ENCODE measurements at regions not wholly inside any gene's neighbourhood (a gene's known extent, or its start where the extent isn't known, plus 50 kb on each side); places are given as distances from the start of the nearest gene placed in this dataset.

- no peak overlapping the region for H3K4me3 ChIP-seq (ENCODE audit: low read depth in 1 of 2, low read length in 2 of 2)
- H3K4me1 ChIP-seq (ENCODE audit: control insufficient read depth in 1 of 2, insufficient read depth in 2 of 2, low read length in 2 of 2), result peaks cover 0 to 4% of the 10 kb centered on the region in 2 donors
- no peaks in the 10 kb centered on the region for H3K9me3 ChIP-seq (ENCODE audit: control insufficient read depth in 1 of 2, low read length in 2 of 2)
- H3K27ac ChIP-seq (ENCODE audit: low read length), result no peak overlapping the region
- H3K36me3 ChIP-seq (ENCODE audit: control insufficient read depth in 1 of 2, insufficient read depth in 2 of 2, low read length in 2 of 2), result no peaks in the 10 kb centered on the region
- H3K27me3 ChIP-seq (ENCODE audit: low read depth, low read length), result no peaks in the 10 kb centered on the region
These were observed 357.8 kb upstream of the TBL1XR1 start for GRCh38 chr3:177554895-177555759.

DNA sequence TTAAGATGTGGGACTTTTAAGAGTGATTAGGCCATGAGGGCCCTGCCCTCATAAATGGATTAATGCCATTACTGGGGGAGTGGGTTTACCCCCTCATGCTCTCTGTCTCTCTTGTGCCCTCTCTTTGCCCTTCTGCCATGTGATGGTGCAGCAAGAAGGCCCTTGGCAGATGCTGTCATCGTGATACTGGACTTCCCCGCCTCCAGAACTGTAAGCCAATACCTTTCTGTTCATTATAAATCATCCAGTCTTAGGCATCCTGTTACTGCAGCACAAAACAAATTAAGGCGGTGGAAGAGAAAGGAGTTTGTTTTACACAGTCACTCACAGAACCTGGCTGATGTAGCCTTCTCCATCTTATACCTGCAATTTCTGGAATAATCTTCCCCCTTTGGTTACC is 360.3 kb upstream of the TBL1XR1 start:
- Histone ChIP-seq H3K4me1 (ENCODE audit: control insufficient read depth in 1 of 2, insufficient read depth in 2 of 2, low read length in 2 of 2) (peaks cover 0 to 4% of the 10 kb centered on the region in 2 donors), H3K27me3 (ENCODE audit: low read depth, low read length) (no peaks in the 10 kb centered on the region), H3K36me3 (ENCODE audit: control insufficient read depth in 1 of 2, insufficient read depth in 2 of 2, low read length in 2 of 2) (no peaks in the 10 kb centered on the region), H3K9me3 (ENCODE audit: control insufficient read depth in 1 of 2, low read length in 2 of 2) (no peaks in the 10 kb centered on the region), H3K27ac (ENCODE audit: low read length) (no peak overlapping the region), H3K4me3 (ENCODE audit: low read depth in 1 of 2, low read length in 2 of 2) (no peak overlapping the region)

- no peaks in the 10 kb centered on the region for H3K36me3 ChIP-seq (ENCODE audit: control insufficient read depth in 1 of 2, insufficient read depth in 2 of 2, low read length in 2 of 2)
- H3K27ac ChIP-seq (ENCODE audit: low read length), result no peak overlapping the region
- H3K27me3 ChIP-seq (ENCODE audit: low read depth, low read length), result no peaks in the 10 kb centered on the region
- no peak overlapping the region for H3K4me3 ChIP-seq (ENCODE audit: low read depth in 1 of 2, low read length in 2 of 2)
- H3K4me1 ChIP-seq (ENCODE audit: control insufficient read depth in 1 of 2, insufficient read depth in 2 of 2, low read length in 2 of 2), result no peaks in the 10 kb centered on the region
- H3K9me3 ChIP-seq (ENCODE audit: control insufficient read depth in 1 of 2, low read length in 2 of 2), result no peaks in the 10 kb centered on the region
These were observed 364.1 kb upstream of the TBL1XR1 start for GRCh38 chr3:177561365-177561764.

DNA sequence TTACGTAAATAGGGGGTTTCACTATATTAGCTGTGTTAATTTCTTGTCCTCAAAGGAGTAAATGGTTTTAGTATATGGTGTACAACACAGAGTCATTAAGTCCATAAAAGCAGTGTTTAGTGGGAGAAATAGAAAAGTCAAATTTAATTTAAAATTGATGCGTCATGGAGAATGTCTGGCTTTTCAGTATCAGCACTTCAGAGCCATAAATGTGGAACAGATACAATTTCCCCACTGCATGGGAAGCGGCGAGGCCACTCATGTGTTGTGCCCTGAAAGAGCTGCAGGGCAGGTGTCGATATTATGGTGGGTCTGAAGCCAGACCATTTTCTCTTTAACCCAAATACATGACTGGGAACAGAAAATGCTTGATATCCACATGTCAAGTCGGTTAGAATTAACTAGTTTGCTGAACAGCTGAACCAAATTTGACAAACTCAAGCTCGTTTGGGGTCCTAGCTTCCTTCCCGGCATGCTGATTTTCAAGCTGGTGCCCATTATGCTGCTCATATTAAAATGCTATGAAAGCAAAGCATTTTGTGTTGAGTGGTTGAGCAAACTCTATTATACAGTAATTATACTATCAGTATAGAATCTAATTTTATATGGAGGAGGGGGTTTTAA is 364.6 kb upstream of the TBL1XR1 start:
- no peak overlapping the region for H3K4me3 ChIP-seq (ENCODE audit: low read depth in 1 of 2, low read length in 2 of 2)
- no peaks in the 10 kb centered on the region for H3K36me3 ChIP-seq (ENCODE audit: control insufficient read depth in 1 of 2, insufficient read depth in 2 of 2, low read length in 2 of 2)
- H3K4me1 ChIP-seq (ENCODE audit: control insufficient read depth in 1 of 2, insufficient read depth in 2 of 2, low read length in 2 of 2), result no peaks in the 10 kb centered on the region
- H3K27ac ChIP-seq (ENCODE audit: low read length), result no peak overlapping the region
- H3K9me3 ChIP-seq (ENCODE audit: control insufficient read depth in 1 of 2, low read length in 2 of 2), result no peaks in the 10 kb centered on the region
- H3K27me3 ChIP-seq (ENCODE audit: low read depth, low read length), result no peaks in the 10 kb centered on the region

- Histone ChIP-seq H3K4me3 (ENCODE audit: low read depth in 1 of 2, low read length in 2 of 2) (no peak overlapping the region), H3K27ac (ENCODE audit: low read length) (no peak overlapping the region), H3K9me3 (ENCODE audit: control insufficient read depth in 1 of 2, low read length in 2 of 2) (no peaks in the 10 kb centered on the region), H3K27me3 (ENCODE audit: low read depth, low read length) (no peaks in the 10 kb centered on the region), H3K4me1 (ENCODE audit: control insufficient read depth in 1 of 2, insufficient read depth in 2 of 2, low read length in 2 of 2) (no peaks in the 10 kb centered on the region), H3K36me3 (ENCODE audit: control insufficient read depth in 1 of 2, insufficient read depth in 2 of 2, low read length in 2 of 2) (no peaks in the 10 kb centered on the region)
These were observed 366.0 kb upstream of the TBL1XR1 start for GRCh38 chr3:177563243-177563780.

DNA sequence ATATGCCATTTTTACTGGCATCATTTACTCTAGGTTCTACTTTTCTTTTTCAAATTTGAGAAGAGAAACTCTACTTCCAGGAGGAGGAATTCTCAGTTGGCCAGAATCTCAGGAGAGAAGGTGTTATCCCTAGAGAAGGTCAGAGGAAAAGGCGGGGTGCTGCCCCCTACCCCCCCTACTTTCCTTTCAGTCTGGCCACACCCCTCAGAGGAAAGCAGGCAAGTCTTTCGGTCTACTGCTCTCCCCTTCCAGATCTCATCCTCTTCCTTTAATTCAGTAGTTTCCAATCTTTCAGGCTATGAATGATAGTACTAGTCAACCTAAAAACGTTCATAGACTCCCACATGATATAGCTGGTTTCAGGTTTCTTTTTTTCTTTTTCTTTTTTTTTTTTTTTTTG is 366.5 kb upstream of the TBL1XR1 start:
- Histone ChIP-seq H3K36me3 (ENCODE audit: control insufficient read depth in 1 of 2, insufficient read depth in 2 of 2, low read length in 2 of 2) (no peaks in the 10 kb centered on the region), H3K27ac (ENCODE audit: low read length) (no peak overlapping the region), H3K4me1 (ENCODE audit: control insufficient read depth in 1 of 2, insufficient read depth in 2 of 2, low read length in 2 of 2) (no peaks in the 10 kb centered on the region), H3K27me3 (ENCODE audit: low read depth, low read length) (no peaks in the 10 kb centered on the region), H3K4me3 (ENCODE audit: low read depth in 1 of 2, low read length in 2 of 2) (no peak overlapping the region), H3K9me3 (ENCODE audit: control insufficient read depth in 1 of 2, low read length in 2 of 2) (no peaks in the 10 kb centered on the region)

GRCh38 chr3:177565981-177566380 is 368.7 kb upstream of the TBL1XR1 start:
- Histone ChIP-seq H3K27me3 (ENCODE audit: low read depth, low read length) (no peaks in the 10 kb centered on the region), H3K9me3 (ENCODE audit: control insufficient read depth in 1 of 2, low read length in 2 of 2) (no peaks in the 10 kb centered on the region), H3K4me1 (ENCODE audit: control insufficient read depth in 1 of 2, insufficient read depth in 2 of 2, low read length in 2 of 2) (no peaks in the 10 kb centered on the region), H3K27ac (ENCODE audit: low read length) (no peak overlapping the region), H3K36me3 (ENCODE audit: control insufficient read depth in 1 of 2, insufficient read depth in 2 of 2, low read length in 2 of 2) (no peaks in the 10 kb centered on the region), H3K4me3 (ENCODE audit: low read depth in 1 of 2, low read length in 2 of 2) (no peak overlapping the region)

DNA sequence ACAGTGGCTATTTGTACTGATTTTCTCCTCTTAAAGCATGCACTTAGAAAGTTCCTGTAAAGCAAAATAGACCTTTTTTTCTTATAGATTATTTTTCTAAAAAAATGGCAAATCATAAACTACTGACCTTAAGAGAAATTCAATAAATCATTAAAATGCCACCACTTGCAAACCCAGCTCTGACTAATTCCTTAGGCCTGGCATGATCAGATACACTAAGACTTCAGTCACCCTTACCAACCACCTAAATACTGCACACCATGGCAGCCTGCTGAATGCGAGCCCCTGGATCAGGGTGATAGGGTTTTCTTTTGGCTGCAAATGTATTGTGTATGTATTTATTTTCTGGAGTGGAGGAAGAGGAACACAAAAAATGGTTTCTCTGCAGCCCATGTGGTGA is 370.6 kb upstream of the TBL1XR1 start:
- H3K9me3 ChIP-seq (ENCODE audit: control insufficient read depth in 1 of 2, low read length in 2 of 2), result no peaks in the 10 kb centered on the region
- H3K4me3 ChIP-seq (ENCODE audit: low read depth in 1 of 2, low read length in 2 of 2), result no peak overlapping the region
- H3K4me1 ChIP-seq (ENCODE audit: control insufficient read depth in 1 of 2, insufficient read depth in 2 of 2, low read length in 2 of 2), result no peaks in the 10 kb centered on the region
- H3K27ac ChIP-seq (ENCODE audit: low read length), result no peak overlapping the region
- H3K27me3 ChIP-seq (ENCODE audit: low read depth, low read length), result no peaks in the 10 kb centered on the region
- H3K36me3 ChIP-seq (ENCODE audit: control insufficient read depth in 1 of 2, insufficient read depth in 2 of 2, low read length in 2 of 2), result no peaks in the 10 kb centered on the region

DNA sequence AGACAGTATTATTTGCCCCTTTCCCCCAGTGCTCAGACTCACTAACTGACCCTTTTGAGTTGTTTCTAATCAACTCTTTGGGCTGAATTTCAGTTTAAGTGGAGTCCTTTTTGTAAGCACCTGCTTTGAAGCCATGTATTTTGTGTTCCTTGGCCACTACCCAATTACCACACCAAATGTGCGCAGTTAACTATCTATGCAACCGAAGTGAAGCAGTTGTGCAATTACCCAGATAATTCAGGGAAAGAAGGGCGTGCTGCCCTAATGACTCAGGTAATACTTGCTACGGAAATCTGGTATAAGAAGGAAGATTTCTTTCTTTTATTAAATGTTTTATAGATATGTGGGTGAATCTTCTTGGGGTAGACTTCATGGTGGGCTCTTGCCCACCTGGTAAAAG is 371.9 kb upstream of the TBL1XR1 start:
- Histone ChIP-seq H3K9me3 (ENCODE audit: control insufficient read depth in 1 of 2, low read length in 2 of 2) (no peaks in the 10 kb centered on the region), H3K27ac (ENCODE audit: low read length) (no peak overlapping the region), H3K27me3 (ENCODE audit: low read depth, low read length) (no peaks in the 10 kb centered on the region), H3K36me3 (ENCODE audit: control insufficient read depth in 1 of 2, insufficient read depth in 2 of 2, low read length in 2 of 2) (no peaks in the 10 kb centered on the region), H3K4me3 (ENCODE audit: low read depth in 1 of 2, low read length in 2 of 2) (no peak overlapping the region), H3K4me1 (ENCODE audit: control insufficient read depth in 1 of 2, insufficient read depth in 2 of 2, low read length in 2 of 2) (no peaks in the 10 kb centered on the region)

DNA sequence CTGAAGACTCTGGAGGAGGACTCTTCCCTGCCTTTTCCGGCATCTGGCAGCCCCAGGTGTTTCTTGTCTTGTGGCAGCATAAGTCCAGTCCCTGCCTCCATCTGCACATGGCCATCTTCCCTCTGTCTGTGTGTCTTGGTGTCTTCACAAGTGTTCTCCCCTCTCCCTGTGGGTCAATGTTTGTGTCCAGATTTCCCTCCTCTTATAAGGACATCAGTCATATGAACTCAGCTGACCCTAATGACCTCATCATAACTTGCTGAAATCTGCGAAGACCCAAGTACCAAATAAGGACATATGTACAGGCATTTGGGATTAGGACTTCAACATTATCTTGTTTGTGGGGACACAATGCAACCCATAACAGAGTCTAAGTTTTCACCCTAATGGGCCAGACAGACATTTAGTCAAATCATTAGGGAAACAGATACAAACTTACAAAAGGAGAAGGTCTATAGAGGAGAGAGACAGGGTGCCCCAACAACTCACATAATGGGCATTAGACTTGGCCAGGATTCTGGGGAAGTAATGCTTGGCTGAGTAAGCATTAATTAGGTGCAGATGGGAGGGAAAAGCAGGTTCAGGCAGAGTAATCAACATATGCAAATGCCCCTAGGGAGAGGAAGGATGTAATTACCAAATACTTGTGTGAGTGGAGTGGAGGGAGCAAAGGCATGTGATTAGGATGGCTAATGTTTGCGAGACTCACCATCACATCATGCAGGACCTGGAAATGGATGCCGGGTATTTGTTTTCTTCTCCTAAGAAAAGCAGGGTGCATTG is 372.8 kb upstream of the TBL1XR1 start:
- no peak overlapping the region for H3K4me3 ChIP-seq (ENCODE audit: low read depth in 1 of 2, low read length in 2 of 2)
- no peak overlapping the region for H3K27ac ChIP-seq (ENCODE audit: low read length)
- H3K27me3 ChIP-seq (ENCODE audit: low read depth, low read length), result no peaks in the 10 kb centered on the region
- no peaks in the 10 kb centered on the region for H3K36me3 ChIP-seq (ENCODE audit: control insufficient read depth in 1 of 2, insufficient read depth in 2 of 2, low read length in 2 of 2)
- no peaks in the 10 kb centered on the region for H3K9me3 ChIP-seq (ENCODE audit: control insufficient read depth in 1 of 2, low read length in 2 of 2)
- no peaks in the 10 kb centered on the region for H3K4me1 ChIP-seq (ENCODE audit: control insufficient read depth in 1 of 2, insufficient read depth in 2 of 2, low read length in 2 of 2)

GRCh38 chr3:177571271-177571943 is 374.1 kb upstream of the TBL1XR1 start:
- Histone ChIP-seq H3K27me3 (ENCODE audit: low read depth, low read length) (no peaks in the 10 kb centered on the region), H3K4me3 (ENCODE audit: low read depth in 1 of 2, low read length in 2 of 2) (no peak overlapping the region), H3K27ac (ENCODE audit: low read length) (no peak overlapping the region), H3K9me3 (ENCODE audit: control insufficient read depth in 1 of 2, low read length in 2 of 2) (no peaks in the 10 kb centered on the region), H3K4me1 (ENCODE audit: control insufficient read depth in 1 of 2, insufficient read depth in 2 of 2, low read length in 2 of 2) (no peaks in the 10 kb centered on the region), H3K36me3 (ENCODE audit: control insufficient read depth in 1 of 2, insufficient read depth in 2 of 2, low read length in 2 of 2) (no peaks in the 10 kb centered on the region)

Measured in muscle layer of duodenum (tissue), 2 donors.